Trophoblast cell (in vitro differentiated cells and primary cell): ENCODE measurements at regions not wholly inside any gene's neighbourhood (a gene's known extent, or its start where the extent isn't known, plus 50 kb on each side); places are given as distances from the start of the nearest gene placed in this dataset.

Source experiments
- DNase-seq, 2 donors: peaks; one replicate each; pipeline ENCODE4 v3.0.0-alpha.2; 2016
- H2AFZ ChIP-seq: 2 replicates; pipeline ENCODE4 v1.6.1; 2013; ENCODE audit warnings: low read length, moderate library complexity, mild to moderate bottlenecking; ENCODE audit not compliant: insufficient read depth, poor library complexity
- H2AK5ac ChIP-seq: 2 replicates; pipeline ENCODE4 v1.6.1; 2013; ENCODE audit warnings: mild to moderate bottlenecking, low read length
- H2BK120ac ChIP-seq: 2 replicates; pipeline ENCODE4 v1.6.1; 2013; ENCODE audit warnings: low read length, mild to moderate bottlenecking, moderate library complexity; ENCODE audit not compliant: insufficient read depth, poor library complexity
- H2BK12ac ChIP-seq: 2 replicates; pipeline ENCODE4 v1.6.1; 2013; ENCODE audit warnings: mild to moderate bottlenecking, low read length, moderate library complexity
- H2BK5ac ChIP-seq: 2 replicates; pipeline ENCODE4 v1.6.1; 2013; ENCODE audit warnings: low read length, low read depth, moderate library complexity, mild to moderate bottlenecking; ENCODE audit not compliant: poor library complexity
- H3K14ac ChIP-seq: 2 replicates; pipeline ENCODE4 v1.6.1; 2013; ENCODE audit warnings: mild to moderate bottlenecking, low read length
- H3K18ac ChIP-seq: 2 replicates; pipeline ENCODE4 v1.6.1; 2013; ENCODE audit warnings: mild to moderate bottlenecking, low read length
- H3K23ac ChIP-seq: 2 replicates; pipeline ENCODE4 v1.6.1; 2013; ENCODE audit warnings: low read length
- H3K27ac ChIP-seq: 2 replicates; pipeline ENCODE4 v1.5.1; 2013; ENCODE audit warnings: low read depth, mild to moderate bottlenecking, inconsistent platforms, low read length, moderate library complexity
- H3K27me3 ChIP-seq: 2 replicates; pipeline ENCODE4 v1.6.1; 2013; ENCODE audit warnings: inconsistent platforms, mild to moderate bottlenecking, low read length, moderate library complexity; ENCODE audit not compliant: insufficient read depth
- H3K36me3 ChIP-seq, 2 experiments: 1 replicate in 1 of 2; 2 replicates in 1 of 2; pipeline ENCODE4 v1.6.1; 2013; ENCODE audit warnings: low read length in 2 of 2, mild to moderate bottlenecking in 2 of 2, moderate library complexity in 1 of 2; ENCODE audit not compliant: insufficient read depth in 2 of 2, control insufficient read depth in 1 of 2
- H3K4ac ChIP-seq: 2 replicates; pipeline ENCODE4 v1.6.1; 2013; ENCODE audit warnings: low read depth, mild to moderate bottlenecking, low read length, moderate library complexity
- H3K4me1 ChIP-seq, 2 experiments: 1 replicate in 1 of 2; 2 replicates in 1 of 2; pipeline ENCODE4 v1.6.1; 2013; ENCODE audit warnings: low read length in 2 of 2, mild to moderate bottlenecking in 2 of 2, moderate library complexity in 1 of 2; ENCODE audit not compliant: insufficient read depth in 2 of 2, control insufficient read depth in 1 of 2
- H3K4me2 ChIP-seq: 2 replicates; pipeline ENCODE4 v1.6.1; 2013; ENCODE audit warnings: inconsistent platforms, mild to moderate bottlenecking, low read length, moderate library complexity
- H3K4me3 ChIP-seq: 2 replicates; pipeline ENCODE4 v1.5.1; 2013; ENCODE audit warnings: mild to moderate bottlenecking, low read depth, low read length, inconsistent platforms
- H3K79me1 ChIP-seq: one replicate; pipeline ENCODE4 v1.6.1; 2013; ENCODE audit warnings: low read length
- H3K79me2 ChIP-seq: 2 replicates; pipeline ENCODE4 v1.6.1; 2013; ENCODE audit warnings: low read length, mild to moderate bottlenecking; ENCODE audit not compliant: control insufficient read depth, insufficient read depth, poor library complexity
- H3K9ac ChIP-seq: 2 replicates; pipeline ENCODE4 v1.6.1; 2013; ENCODE audit warnings: mild to moderate bottlenecking, low read length
- H3K9me3 ChIP-seq: 2 replicates; pipeline ENCODE4 v1.6.1; 2013; ENCODE audit warnings: low read depth, mild to moderate bottlenecking, control low read depth, inconsistent platforms, low read length; ENCODE audit not compliant: insufficient read depth
- H4K12ac ChIP-seq: 2 replicates; pipeline ENCODE4 v1.6.1; 2013; ENCODE audit warnings: low read depth, mild to moderate bottlenecking, low read length, moderate library complexity
- H4K8ac ChIP-seq: 2 replicates; pipeline ENCODE4 v1.6.1; 2013; ENCODE audit warnings: low read depth, mild to moderate bottlenecking, low read length, moderate library complexity
- H4K91ac ChIP-seq: one replicate; pipeline ENCODE4 v1.6.1; 2013; ENCODE audit warnings: low read depth, mild to moderate bottlenecking, low read length, moderate library complexity
- WGBS: extraction: QIAGEN DNeasy Blood & Tissue Kit; methylation state at CpG from one replicate; pipeline ENCODE4 v1.1.7; 2013; ENCODE audit warnings: missing lambda C conversion rate; ENCODE audit not compliant: insufficient read length, insufficient coverage; ENCODE audit errors: extremely low coverage; 5-methylcytosine and 5-hydroxymethylcytosine counted together

- Histone ChIP-seq H4K8ac (no peak overlapping the region), H3K79me1 (no peaks in the 10 kb centered on the region), H3K79me2 (no peaks in the 10 kb centered on the region), H3K14ac (no peak overlapping the region), H2BK120ac (no peak overlapping the region), H3K27ac (no peak overlapping the region), H2BK12ac (no peak overlapping the region), H3K27me3 (no peaks in the 10 kb centered on the region), H3K23ac (no peak overlapping the region), H4K12ac (no peak overlapping the region), H3K4me2 (no peak overlapping the region), H3K4me1 (peaks cover 0 to 2% of the 10 kb centered on the region in 2 experiments), H3K4ac (no peak overlapping the region), H3K9me3 (no peaks in the 10 kb centered on the region), H2AFZ (no peak overlapping the region), H3K4me3 (no peak overlapping the region), H3K18ac (no peak overlapping the region), H3K36me3 (no peaks in the 10 kb centered on the region), H4K91ac (no peak overlapping the region), H2AK5ac (no peak overlapping the region), H3K9ac (no peak overlapping the region), H2BK5ac (no peak overlapping the region)
- WGBS = no CpG with 5 or more reads among the region's 9 CpGs
- DNase-seq = no peak
Measured at GRCh38 chr10:3339531-3339950, 167.0 kb upstream of the PITRM1 start.

DNA sequence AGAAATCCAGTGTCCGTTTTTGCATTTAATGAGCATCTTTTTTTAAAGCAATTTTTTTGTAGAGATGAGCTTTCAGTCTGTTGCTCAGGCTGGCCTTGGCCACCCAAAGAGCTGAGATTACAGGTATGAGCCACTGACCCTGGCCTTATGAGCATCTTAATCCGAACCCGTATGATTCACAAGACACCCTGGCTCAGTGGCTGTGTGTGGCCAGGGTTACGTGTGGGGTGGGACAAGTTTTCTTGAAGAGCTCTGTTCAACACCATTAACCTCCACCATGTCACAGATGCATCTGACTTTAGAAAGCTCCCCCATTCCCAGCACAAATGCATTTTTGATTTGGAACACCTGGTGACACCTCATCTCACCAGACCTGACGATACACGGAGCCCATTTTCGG, 166.5 kb upstream of the PITRM1 start:
- Histone ChIP-seq H3K23ac (no peak overlapping the region), H3K36me3 (no peaks in the 10 kb centered on the region), H3K4me2 (no peak overlapping the region)

GRCh38 chr10:3337741-3338140, 165.2 kb upstream of the PITRM1 start:
- Histone ChIP-seq H3K9me3 (no peaks in the 10 kb centered on the region), H2AK5ac (no peak overlapping the region), H3K27me3 (no peaks in the 10 kb centered on the region), H3K9ac (no peak overlapping the region), H3K4ac (no peak overlapping the region), H2AFZ (no peak overlapping the region), H4K91ac (no peak overlapping the region), H3K4me1 (peaks cover 0 to 2% of the 10 kb centered on the region in 2 experiments), H3K4me3 (no peak overlapping the region), H3K79me1 (no peaks in the 10 kb centered on the region), H4K12ac (no peak overlapping the region), H3K79me2 (no peaks in the 10 kb centered on the region), H3K4me2 (no peak overlapping the region), H2BK12ac (no peak overlapping the region), H2BK5ac (no peak overlapping the region), H3K14ac (no peak overlapping the region), H3K36me3 (no peaks in the 10 kb centered on the region), H2BK120ac (no peak overlapping the region), H3K27ac (no peak overlapping the region), H4K8ac (no peak overlapping the region), H3K23ac (no peak overlapping the region), H3K18ac (no peak overlapping the region)
- peak in 1 of 2 donors; percentile 66 for DNase-seq
- WGBS = no CpG with 5 or more reads among the region's 8 CpGs

More for the DNA sequence above, 166.5 kb upstream of the PITRM1 start:
- no CpG with 5 or more reads among the region's 7 CpGs for WGBS
- no peaks in the 10 kb centered on the region for H3K79me2 ChIP-seq
- no peak overlapping the region for H3K27ac ChIP-seq
- no peak overlapping the region for H3K14ac ChIP-seq
- peaks cover 0 to 2% of the 10 kb centered on the region in 2 experiments for H3K4me1 ChIP-seq
- H4K8ac ChIP-seq = no peak overlapping the region
- H3K18ac ChIP-seq = no peak overlapping the region
- no peak overlapping the region for H4K91ac ChIP-seq
- H4K12ac ChIP-seq = no peak overlapping the region
- no peak overlapping the region for H3K4me3 ChIP-seq
- H3K27me3 ChIP-seq = no peaks in the 10 kb centered on the region
- H3K79me1 ChIP-seq = no peaks in the 10 kb centered on the region
- H3K9me3 ChIP-seq = no peaks in the 10 kb centered on the region
- no peak overlapping the region for H3K9ac ChIP-seq
- no peak for DNase-seq
- H2BK5ac ChIP-seq = no peak overlapping the region
- no peak overlapping the region for H2AK5ac ChIP-seq
- H2AFZ ChIP-seq = no peak overlapping the region
- H3K4ac ChIP-seq = no peak overlapping the region
- H2BK12ac ChIP-seq = no peak overlapping the region
- H2BK120ac ChIP-seq = no peak overlapping the region

DNA sequence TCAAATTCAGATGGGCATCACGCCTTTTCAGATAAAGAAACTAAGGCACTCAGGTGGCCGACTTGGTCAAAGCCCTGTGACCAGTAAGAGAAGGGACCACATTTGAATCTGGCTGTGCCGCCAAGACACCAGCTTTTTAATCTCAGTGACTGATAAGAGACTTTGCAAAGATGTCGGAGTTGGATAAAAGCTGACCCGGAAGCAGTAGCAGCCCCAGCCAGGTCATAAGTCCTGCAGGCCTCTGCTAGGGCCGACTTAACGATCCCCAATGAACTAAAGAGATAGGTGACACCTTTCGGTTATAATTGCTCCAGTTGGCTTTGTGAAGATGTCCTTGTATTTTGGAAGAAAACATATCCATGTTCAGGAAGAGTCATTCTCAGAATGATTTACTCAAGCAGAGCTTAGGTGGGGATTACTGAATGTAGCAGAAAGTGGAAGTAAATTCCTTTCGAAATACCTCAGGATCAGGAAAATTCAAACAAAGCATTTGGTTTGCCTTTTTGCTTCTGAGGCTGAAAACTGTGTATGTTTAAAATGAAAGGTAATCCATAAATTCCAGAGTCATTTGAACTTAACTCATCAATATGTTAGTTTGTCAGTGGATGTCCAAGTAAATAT, 164.2 kb upstream of the PITRM1 start:
- Histone ChIP-seq H2BK12ac (no peak overlapping the region), H2AFZ (no peak overlapping the region), H3K36me3 (no peaks in the 10 kb centered on the region), H3K14ac (no peak overlapping the region), H4K91ac (no peak overlapping the region), H4K12ac (no peak overlapping the region), H4K8ac (no peak overlapping the region), H3K27me3 (no peaks in the 10 kb centered on the region), H3K4ac (no peak overlapping the region), H2BK5ac (no peak overlapping the region), H3K23ac (no peak overlapping the region), H3K9me3 (no peaks in the 10 kb centered on the region), H3K9ac (peak overlapping the region; percentile 15), H2AK5ac (no peak overlapping the region), H3K27ac (no peak overlapping the region), H3K79me2 (no peaks in the 10 kb centered on the region), H3K4me1 (peaks cover 0 to 2% of the 10 kb centered on the region in 2 experiments), H3K79me1 (no peaks in the 10 kb centered on the region), H3K4me2 (no peak overlapping the region), H2BK120ac (no peak overlapping the region), H3K18ac (no peak overlapping the region), H3K4me3 (no peak overlapping the region)
- no CpG with 5 or more reads among the region's 9 CpGs for WGBS
- DNase-seq = no peak
